HG03521 (cell line): ENCODE measurements at regions not wholly inside any gene's neighbourhood (a gene's known extent, or its start where the extent isn't known, plus 50 kb on each side); places are given as distances from the start of the nearest gene placed in this dataset.

Experiments
- ATAC-seq: cut with Tn5 transposase; IDR thresholded peaks from one replicate; pipeline ENCODE4 v1.9.1; 2021; ENCODE audit warnings: mild to moderate bottlenecking, moderate library complexity; ENCODE audit not compliant: unreplicated experiment

DNA sequence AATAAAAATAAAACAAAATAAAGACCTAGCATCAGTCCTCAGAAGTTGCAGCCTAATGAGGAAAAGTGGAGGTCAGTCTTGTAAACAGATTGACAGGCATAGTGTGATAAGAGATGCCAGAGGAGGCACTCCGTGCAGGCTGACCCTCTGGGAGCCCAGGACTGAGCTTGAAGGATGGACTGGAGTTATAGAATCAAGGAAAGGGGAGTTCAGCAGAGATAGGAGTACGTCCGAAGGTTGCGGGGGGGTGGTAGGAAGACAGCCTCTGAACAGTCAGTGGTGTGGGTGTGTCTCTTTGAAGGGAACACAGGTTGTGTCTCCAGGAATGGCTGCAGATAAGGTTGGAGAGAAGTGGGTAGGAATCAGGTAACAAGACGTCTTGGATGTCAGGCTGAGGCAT is 126.1 kb upstream of the CPEB4 start:
- no peak for ATAC-seq

DNA sequence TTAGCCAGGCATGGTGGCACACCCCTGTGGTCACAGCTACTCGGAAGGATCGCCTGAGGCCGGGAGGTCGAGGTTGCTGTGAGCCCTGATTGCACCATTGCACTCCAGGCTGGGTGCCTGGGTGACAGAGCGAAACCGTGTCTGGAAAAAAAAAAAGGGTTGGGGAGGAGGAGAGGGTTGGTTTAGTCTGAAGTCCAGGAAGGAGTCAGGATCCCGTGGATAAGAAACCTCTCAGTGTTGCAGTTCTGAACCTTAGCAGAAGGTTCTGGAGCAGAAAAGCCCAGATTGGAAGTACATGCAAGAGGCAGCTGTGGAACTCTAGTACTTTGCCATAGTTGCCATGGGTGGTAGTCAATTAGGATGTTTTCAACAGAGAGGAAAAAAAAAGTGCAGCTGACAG is 125.2 kb upstream of the CPEB4 start:
- ATAC-seq: no peak

DNA sequence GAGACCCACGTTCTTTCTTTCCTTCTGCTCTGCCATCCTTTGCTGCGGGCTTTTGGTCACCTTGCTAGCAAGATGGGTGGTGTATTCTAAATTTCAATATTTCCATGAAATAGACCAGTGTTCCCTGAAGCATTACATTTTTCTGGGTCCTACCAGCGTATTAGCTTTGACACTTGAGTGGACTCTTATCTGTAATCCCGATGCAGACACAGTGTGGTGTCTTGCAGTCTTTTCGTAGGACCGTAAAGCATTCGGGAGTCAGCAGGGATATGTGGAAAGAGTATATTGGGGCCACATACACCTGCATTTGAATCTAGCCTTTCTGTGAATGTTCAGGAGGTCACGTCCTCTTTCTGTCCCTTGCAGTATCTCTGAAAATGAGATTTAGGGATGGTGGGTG is 124.7 kb upstream of the CPEB4 start:
- ATAC-seq: no peak

DNA sequence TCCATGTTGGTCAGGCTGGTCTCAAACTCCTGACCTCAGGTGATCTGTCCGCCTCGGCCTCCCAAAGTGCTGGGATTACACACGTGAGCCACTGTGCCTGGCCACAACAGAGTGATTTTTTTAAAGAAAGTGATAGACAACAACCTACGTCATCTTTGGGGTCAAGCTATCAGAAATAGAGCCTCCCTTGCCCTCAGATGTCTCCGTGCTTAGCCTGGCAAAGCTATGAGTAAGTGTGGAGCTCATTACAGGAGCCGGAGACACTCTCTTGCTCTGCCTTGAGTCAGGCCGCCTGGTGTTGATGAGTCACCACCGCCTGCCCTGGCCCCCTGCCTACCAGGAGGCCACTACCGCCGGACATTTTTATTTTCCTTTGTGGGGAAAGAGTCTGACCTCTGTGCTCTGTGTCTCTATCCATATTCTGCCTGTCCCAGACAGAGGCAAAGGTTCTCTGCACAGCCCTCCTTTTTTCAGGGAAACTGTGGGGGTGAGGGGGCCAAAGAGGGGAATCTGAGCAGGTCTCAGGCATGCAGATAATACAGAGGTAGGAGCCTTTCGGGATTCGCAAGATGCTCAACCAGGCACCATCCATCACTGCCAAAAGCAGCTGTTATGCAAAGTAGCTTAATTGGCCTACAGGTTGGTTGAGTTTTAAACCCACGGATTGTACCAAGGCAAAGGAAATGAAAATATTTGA is 123.7 kb upstream of the CPEB4 start:
- no peak for ATAC-seq

DNA sequence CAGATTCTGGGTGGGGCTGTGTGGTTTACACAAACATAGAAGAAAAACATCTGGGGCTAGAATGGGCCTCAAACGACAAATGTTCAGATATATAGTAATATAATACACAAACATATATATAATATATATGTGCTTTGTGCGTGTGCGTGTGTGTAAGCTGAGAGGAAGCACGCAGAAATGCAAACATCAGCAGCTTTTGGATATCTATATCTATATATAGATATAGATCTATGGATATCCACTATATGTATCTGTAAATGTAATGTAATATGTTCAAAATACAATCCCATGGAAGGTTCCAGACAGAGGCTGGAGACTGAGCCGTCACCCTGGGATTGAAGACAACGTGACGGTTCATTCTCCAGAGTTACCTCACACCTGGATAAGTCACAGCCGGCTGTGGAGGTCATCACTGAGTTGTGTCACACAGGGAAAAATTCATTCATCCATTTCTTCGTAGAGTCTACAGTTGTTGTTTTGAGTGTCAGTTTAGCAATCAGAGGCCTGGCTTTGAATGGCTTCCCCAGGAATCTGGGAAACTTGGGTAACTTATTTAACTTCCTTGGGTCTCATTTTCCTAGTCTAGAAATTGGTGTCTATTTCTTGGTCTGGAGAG is 123.0 kb upstream of the CPEB4 start:
- no peak for ATAC-seq

DNA sequence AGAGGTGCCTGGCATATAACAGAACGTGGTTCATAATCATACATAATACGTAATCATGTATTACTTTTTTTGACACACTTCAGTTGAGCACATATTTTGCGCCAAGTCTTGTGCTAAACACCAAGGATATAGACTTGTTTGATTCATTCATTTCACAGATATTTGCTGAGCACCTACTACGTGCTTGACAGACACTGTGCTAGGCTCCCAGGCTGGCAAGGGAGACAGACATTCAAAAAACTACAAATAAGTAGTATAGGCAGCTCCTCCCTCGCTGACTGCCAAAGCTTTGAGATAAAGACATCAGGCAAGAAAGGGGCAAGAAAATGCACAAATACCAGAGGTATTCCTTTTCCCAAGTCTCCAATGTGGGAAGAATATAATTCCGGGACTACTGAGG is 122.5 kb upstream of the CPEB4 start:
- ATAC-seq: no peak

DNA sequence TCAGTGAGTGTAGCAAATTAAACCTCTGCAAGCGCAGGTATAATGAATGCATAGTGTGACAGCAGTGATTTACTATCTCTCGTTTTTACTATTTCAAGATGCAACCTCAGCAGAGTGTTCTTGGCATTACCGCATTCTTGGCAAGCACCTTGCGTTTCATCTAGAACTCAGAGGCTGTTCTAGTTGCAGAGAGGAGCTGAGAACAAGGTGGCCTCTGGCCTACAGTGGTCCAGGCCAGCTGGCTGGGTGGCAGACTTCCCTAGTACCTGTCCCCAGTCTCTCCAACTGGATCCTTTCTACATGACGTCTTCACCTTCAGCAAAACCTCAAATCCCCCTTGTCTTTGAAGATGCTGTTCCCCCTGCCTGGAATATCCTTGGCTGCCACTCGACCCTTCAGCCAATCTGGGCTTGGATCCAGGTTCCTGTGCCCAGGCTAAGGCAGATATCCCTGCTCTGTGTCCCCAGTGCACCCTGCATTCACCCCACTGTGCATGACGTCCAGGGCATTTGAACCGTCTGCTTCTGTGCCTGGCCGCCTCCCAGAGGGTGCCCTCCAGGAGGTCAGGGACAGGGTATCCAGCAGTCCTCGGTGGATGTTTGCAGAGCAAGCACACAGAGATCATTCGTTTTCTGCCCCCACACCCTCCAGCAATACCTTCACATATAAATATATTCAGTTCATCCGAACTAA is 120.4 kb upstream of the CPEB4 start:
- ATAC-seq: no peak

DNA sequence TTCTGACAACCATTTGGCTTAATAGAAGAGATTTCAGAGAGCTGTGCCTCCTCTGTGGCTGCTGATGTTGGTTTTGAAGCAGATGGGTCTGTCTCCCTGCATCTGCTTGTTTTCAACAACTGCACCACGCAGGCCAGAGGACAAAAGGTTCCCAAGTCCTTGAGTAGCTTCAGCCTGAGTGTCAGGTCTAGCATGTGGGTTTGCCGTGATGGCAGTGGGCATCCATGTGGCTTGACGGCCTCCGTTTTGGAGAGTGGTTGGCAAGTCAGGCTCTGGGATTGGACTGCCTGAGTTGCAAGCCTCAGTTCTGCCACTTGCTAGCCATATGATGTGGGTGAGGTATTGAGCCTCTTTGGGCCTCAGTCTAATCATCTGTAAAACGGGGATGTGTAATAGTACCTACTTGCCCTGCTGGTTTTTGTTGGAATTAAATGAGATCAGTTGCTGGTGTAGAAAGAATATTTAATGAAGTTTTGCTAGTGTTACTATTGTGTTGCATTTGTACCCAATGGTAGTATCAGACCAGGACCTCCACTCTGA is 119.8 kb upstream of the CPEB4 start:
- ATAC-seq: no peak

DNA sequence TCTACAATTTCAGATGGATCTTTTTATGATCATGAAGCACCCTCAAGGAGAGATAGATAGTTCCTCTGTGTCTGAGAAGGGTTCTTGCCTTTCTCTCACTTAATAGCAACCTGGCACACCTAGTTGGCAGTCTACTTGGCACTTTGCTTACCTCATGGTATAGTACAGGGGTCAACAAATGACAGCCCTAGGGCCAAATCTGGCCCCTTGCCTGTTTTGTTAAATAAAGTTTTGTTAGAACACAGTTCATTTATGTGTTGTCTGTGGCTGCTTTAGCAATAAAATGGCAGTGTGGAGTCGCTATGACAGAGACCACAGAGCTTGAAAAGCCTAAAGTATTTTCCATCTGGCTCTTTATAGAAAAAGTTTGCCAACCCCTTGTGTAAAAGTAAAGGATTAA is 119.3 kb upstream of the CPEB4 start:
- no peak for ATAC-seq

DNA sequence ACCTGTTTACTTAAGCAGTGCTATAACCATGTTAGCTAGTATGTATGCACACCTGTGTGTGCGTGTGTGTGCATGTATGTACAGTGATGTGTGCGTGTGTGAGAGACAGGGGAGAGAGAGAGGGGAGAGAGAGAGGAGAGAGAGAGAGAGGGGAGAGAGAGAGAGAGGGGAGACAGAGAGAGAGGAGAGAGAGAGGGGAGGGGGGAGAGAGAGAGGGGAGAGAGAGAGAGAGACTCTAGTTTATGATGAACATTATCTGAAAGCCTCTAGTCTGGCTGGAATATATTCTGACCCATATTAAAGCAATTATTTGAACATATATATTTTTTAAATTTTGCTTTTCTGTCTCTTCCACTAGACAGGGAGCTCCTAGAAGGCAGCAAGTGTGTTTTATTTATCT is 117.5 kb upstream of the CPEB4 start:
- no peak for ATAC-seq

DNA sequence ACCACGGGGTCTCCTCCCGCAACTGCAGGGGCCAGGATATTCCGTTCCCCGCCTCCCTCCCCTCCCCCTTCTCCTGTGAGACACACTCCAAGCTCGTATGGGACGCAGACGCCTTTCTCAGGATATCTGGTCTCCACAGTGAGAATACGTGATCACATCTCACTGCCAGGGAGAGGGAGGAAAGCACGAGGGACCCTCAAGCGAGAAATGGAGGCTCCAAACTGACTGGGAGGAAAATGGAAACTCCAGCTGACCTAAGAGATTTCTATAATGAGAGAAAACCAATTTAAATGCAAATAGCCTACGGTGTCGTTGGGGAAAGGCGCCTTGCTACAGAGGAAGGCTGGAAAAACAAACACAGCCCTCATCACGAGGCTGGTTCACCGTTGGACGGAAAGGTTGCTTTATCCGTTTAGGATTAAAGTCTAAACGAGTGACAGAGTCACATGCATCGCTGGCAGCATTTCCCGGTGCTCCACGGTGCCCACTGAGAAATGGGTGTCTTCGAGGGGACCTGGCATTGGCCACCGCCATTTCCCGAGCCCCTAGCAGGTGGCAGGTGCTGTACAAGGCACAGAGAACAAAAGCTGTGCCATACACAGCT is 116.9 kb upstream of the CPEB4 start:
- no peak for ATAC-seq

DNA sequence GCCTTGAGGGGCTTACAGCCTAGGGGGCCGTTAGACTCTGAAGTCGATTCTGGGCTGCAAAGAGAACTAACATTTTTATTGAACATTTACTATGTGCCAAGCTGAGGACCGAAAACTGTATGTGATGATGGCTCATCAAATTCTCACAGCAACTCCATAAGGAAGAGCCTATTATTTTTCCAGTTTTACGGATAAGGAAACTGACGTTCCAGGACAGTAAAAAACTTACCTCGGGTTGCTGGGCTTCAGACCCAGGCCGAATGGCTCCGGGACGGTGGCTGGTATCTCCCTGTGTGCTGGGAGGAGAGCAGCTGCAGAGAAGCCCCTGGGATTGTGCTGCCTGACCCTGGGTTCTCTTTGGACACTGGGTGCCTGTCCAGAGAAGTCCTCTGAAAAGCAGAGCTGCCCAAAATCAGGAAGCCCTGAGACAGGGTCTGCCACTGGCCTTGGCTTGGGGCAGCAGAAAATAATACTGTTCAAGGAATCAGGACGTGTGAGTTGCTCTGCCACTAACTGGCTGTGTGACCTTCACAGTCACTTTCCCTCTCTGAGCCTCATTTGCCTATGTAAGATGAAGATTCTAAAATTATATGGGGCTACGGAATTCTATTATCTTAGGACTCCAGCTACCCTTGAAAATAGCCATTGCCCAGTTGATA is 116.3 kb upstream of the CPEB4 start:
- no peak for ATAC-seq

DNA sequence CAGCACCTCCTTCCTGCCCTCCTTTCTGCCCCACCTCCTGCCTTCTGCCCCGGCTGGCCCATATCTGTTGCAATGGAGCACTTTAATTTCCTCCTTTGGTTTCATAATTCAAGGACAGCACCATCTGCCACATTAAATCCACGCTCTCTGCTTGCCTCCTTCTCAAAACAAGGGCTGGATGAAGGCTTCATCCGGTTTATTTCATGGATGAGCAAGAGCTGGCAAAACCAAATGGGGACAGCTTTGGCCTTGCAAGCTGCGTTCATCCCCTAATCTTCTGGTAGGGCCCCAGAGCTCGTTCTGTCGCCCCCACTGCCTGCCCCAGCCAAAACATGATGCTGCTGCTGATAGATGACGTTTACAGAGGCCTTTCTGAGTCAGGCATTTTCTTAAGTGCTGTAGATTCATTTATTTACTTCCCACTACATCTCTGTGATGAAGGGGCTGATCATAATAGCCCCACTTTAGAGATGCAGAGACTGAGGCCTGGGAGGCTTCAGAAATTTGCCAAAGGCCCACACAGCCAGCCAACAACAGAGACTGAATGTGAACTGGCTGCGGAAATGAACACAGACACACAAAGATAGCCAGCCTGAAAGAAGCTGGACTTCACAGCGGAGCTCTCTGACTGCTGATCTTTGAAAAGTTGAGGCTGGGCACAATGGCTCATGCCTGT is 115.6 kb upstream of the CPEB4 start:
- no peak for ATAC-seq

DNA sequence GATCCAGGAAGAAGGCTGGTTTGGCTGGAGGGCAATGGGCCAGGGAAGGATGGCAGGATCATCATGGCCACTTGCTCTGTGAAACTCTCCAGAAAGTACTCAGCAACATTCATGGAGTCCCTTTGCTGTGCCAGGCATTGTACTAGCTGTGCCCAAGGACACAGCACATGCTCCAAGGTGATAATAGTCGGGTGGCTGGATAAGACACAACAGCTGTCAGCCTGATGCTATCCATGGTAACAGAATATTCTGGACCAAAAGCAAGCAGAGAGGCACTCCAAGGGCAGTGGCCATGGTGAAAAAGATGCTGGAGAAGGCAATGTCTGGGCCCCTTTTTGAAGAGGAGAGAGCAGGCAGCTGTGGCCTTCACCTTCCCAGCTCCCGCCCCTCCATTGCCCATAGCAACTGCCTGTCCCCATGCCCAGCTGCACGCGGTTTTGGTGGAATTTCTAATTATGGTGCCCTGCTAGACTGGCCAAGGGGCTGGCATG is 113.8 kb upstream of the CPEB4 start:
- no peak for ATAC-seq

DNA sequence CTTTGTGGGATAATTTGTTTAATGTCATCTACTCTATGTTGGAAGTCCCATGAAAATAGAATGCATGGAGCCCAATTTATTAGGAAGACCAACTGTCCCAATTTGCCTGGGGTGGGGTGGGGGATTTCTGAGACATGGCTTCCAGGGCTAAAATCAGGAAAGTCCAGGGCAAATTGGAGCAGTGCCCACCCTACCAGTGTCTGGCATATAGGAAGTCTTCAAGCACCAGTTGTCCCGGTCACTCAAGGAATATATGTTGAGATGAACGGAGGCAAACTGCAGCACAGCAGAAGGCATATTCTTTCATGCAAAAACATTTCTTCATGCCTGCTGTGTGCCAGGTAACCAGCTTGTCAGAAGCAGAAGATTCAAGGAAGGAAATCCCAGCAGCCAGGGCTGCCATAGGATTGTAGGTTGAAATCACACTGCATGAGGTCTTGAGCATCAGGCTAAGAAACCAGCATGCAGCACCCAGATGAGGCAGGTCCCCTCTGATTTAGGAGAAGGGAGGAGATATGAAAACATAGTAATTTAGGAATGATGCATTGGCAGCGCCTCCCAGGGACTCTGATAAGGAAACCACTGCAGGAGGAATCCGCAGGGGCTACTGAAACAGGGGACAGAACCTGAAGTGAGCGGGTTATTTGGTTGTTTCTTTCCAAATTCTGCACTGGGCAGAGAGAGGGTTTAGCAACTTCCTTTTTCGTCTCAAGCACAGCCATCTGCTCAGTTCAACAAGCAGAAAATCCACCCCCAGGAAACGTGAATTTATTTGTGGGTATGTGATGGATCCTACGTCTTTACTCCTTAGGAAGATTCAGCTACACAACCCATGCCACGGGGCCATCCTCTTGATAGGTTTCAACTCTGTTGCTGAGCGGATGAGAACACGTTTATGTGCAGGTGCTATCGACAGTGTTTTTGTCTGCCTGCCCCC is 112.6 kb upstream of the CPEB4 start:
- ATAC-seq: no peak

DNA sequence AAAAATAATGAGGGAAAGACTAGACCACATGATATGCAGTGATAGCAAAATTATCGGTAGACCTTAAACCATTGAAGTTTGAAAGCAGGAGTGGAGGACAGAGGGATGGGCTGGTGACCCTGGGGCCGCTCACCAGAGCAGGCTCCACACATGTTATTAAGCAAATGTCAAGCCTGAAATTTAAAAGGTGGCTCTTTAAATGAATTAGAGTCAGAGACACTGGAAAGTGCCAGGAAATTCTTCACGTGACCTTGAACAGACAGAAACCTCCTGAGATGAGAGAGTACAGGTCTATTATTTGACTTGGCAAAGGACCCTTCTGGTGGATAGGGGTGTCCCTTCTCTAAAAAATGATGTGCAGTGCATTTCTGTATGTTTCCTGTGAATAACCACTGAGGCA is 111.0 kb upstream of the CPEB4 start:
- ATAC-seq: no peak

DNA sequence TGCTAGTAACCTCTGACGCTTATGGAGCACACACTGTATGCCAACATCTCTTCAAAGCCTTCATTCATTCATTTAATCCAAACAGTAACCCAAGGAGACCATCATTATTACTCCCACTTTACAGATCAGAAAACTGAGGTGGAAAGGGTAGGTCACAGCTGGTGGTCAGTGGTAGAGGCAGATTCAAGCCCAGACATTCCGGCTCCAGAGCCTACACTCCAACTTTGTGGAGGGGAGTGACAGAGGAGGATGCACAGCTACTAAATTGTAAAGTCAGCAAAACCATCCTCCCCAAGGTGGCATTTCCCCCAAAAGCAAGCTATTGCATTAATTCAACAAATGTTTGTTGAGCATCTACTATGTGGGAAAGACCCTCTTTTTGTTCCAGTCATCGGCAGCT is 110.5 kb upstream of the CPEB4 start:
- no peak for ATAC-seq

DNA sequence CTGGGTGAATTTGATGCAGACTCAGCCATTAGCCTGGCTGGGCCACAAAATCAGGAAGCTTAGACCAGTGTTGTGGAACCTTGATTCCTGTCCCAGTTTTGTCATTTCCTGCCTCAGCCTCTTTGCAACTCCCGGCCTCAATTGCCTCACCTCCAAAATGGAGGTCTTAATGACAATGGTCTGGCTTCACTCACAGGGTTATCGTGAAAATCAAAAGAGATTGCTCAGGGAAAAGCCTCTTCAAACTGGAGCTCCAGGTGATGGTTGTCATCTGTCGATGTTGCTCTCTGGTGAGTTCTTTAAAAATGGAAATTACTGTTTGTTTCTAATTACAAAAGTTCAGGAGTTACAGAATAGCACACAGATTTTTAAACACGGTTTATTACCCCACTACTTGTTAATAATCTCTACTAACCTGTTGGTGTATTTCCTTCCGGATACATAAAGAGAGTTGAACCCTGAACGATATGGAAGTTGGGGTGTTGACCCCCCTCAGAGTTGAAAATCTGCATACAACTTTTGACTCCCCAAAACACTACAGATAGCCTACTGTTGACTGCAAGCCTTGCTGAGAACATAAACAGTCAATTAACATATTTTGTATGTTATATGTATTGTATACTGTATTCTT is 109.9 kb upstream of the CPEB4 start:
- ATAC-seq: no peak

DNA sequence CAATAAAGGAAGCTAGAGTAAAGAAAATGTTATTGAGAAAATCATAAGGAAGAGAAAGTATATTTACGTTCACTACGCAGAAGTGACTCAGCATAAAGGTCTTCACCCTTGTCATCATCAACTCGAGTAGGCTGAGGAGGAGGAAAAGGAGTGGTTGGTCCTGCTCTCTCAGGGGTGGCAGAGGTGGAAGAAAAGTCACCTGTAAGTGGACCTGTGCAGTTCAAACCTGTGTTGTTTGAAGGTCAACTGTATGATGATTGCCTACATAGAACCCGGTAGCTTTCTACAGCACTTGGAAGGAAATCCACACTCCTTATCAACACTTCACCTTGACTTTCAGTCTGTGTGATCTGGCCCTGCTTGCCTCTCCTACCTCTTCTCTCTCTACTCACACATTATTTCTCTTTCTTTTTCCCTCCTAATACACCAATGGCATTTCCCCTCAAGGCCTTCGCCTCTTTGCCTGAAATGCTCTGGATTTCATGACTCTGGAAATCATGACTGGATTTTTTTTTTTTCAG is 109.3 kb upstream of the CPEB4 start:
- no peak for ATAC-seq
